ENCODE measurements at regions not wholly inside any gene's neighbourhood (a gene's known extent, or its start where the extent isn't known, plus 50 kb on each side); places are given as distances from the start of the nearest gene placed in this dataset.

DNA sequence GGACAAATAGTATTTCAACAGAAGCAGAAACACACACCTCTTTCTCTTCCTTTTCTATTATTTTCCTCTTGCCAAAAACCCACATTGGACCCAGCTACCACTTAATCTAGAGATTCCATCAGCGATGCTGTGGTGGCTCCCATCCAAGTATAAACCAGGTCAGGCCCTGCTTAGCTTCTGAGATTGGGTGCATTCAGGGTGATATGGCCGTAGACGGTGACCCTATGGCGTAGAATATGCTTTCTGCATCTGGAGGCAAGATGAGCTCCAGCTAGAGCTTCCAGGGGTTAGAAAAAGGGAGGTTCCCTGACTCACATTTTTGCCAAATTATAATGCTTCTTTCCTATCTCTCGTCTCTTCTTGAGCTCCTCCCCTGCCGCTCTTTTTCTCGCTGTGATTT is 66.5 kb downstream of the TNP1 start:
- Histone ChIP-seq H2AFZ (ENCODE audit: low read depth, low read length, poor library complexity, severe bottlenecking) (no peak overlapping the region), H3K27me3 (ENCODE audit: insufficient read depth, low read length) (peaks cover 9% of the 10 kb centered on the region; the same call in 1 of the 2 replicates), H3K9me3 (ENCODE audit: control insufficient read depth in 1 of 2, insufficient read depth in 1 of 2, low read depth in 1 of 2, low read length in 2 of 2) (no peaks in the 10 kb centered on the region), H3K4me2 (ENCODE audit: low read length) (no peak overlapping the region), H3K36me3 (ENCODE audit: control insufficient read depth in 1 of 2, insufficient read depth in 2 of 2, low read length in 2 of 2) (no peaks in the 10 kb centered on the region), H3K79me2 (ENCODE audit: insufficient read depth, low read length) (no peaks in the 10 kb centered on the region), H3K9me2 (ENCODE audit: insufficient read depth) (no peaks in the 10 kb centered on the region), H3K4me3 (replicated peaks in 1 of 2; ENCODE audit: low read depth in 1 of 2, low read length in 2 of 2) (no peak overlapping the region), H3K27ac (ENCODE audit: low read depth, low read length) (no peak overlapping the region), H4K20me1 (ENCODE audit: insufficient read depth) (no peaks in the 10 kb centered on the region), H3K4me1 (ENCODE audit: control insufficient read depth in 1 of 2, insufficient read depth in 2 of 2, low read length in 2 of 2) (no peaks in the 10 kb centered on the region), H3K9ac (ENCODE audit: low read length) (no peak overlapping the region)
- no TSS peak for BruUV-seq (replicated peaks)
- RAD21 ChIA-PET (ENCODE audit: low non-redundant PET in 1 of 2, low total read pairs in 2 of 2, uncharacterized antibody in 2 of 2, unreplicated experiment in 2 of 2) = no interaction called here
- POLR2A ChIA-PET = no interaction called here
- CTCF ChIA-PET = no interaction called here
- ATAC-seq = no peak
- TF ChIP-seq TCF7L2 (IDR thresholded peaks at IDR 0.05; ENCODE audit: borderline replicate concordance, extremely low read depth, insufficient read depth, insufficient read length) (no peak), EZH2 (IDR thresholded peaks at IDR 0.05) (no peak), FOSL1 (IDR thresholded peaks at IDR 0.05; ENCODE audit: low read depth) (no peak), YY1 (IDR thresholded peaks at IDR 0.05; ENCODE audit: extremely low read depth, insufficient replicate concordance, low read depth, low read length) (no peak), ELF1 (IDR thresholded peaks at IDR 0.05; ENCODE audit: borderline replicate concordance, low read depth) (no peak), JUND (IDR thresholded peaks at IDR 0.05) (no peak)
- TF ChIP-seq, protein P1, sequence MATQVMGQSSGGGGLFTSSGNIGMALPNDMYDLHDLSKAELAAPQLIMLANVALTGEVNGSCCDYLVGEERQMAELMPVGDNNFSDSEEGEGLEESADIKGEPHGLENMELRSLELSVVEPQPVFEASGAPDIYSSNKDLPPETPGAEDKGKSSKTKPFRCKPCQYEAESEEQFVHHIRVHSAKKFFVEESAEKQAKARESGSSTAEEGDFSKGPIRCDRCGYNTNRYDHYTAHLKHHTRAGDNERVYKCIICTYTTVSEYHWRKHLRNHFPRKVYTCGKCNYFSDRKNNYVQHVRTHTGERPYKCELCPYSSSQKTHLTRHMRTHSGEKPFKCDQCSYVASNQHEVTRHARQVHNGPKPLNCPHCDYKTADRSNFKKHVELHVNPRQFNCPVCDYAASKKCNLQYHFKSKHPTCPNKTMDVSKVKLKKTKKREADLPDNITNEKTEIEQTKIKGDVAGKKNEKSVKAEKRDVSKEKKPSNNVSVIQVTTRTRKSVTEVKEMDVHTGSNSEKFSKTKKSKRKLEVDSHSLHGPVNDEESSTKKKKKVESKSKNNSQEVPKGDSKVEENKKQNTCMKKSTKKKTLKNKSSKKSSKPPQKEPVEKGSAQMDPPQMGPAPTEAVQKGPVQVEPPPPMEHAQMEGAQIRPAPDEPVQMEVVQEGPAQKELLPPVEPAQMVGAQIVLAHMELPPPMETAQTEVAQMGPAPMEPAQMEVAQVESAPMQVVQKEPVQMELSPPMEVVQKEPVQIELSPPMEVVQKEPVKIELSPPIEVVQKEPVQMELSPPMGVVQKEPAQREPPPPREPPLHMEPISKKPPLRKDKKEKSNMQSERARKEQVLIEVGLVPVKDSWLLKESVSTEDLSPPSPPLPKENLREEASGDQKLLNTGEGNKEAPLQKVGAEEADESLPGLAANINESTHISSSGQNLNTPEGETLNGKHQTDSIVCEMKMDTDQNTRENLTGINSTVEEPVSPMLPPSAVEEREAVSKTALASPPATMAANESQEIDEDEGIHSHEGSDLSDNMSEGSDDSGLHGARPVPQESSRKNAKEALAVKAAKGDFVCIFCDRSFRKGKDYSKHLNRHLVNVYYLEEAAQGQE (IDR thresholded peaks at IDR 0.05; ENCODE audit: low read depth) = no peak
- TF ChIP-seq, protein P2, sequence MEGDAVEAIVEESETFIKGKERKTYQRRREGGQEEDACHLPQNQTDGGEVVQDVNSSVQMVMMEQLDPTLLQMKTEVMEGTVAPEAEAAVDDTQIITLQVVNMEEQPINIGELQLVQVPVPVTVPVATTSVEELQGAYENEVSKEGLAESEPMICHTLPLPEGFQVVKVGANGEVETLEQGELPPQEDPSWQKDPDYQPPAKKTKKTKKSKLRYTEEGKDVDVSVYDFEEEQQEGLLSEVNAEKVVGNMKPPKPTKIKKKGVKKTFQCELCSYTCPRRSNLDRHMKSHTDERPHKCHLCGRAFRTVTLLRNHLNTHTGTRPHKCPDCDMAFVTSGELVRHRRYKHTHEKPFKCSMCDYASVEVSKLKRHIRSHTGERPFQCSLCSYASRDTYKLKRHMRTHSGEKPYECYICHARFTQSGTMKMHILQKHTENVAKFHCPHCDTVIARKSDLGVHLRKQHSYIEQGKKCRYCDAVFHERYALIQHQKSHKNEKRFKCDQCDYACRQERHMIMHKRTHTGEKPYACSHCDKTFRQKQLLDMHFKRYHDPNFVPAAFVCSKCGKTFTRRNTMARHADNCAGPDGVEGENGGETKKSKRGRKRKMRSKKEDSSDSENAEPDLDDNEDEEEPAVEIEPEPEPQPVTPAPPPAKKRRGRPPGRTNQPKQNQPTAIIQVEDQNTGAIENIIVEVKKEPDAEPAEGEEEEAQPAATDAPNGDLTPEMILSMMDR (IDR thresholded peaks at IDR 0.05 in 2 of 3, conservative IDR thresholded peaks at IDR 0.05 in 1 of 3; ENCODE audit: borderline replicate concordance in 1 of 3, insufficient read depth in 1 of 3, low read depth in 2 of 3, low read length in 2 of 3) = no peak
- TF ChIP-seq, protein P3, sequence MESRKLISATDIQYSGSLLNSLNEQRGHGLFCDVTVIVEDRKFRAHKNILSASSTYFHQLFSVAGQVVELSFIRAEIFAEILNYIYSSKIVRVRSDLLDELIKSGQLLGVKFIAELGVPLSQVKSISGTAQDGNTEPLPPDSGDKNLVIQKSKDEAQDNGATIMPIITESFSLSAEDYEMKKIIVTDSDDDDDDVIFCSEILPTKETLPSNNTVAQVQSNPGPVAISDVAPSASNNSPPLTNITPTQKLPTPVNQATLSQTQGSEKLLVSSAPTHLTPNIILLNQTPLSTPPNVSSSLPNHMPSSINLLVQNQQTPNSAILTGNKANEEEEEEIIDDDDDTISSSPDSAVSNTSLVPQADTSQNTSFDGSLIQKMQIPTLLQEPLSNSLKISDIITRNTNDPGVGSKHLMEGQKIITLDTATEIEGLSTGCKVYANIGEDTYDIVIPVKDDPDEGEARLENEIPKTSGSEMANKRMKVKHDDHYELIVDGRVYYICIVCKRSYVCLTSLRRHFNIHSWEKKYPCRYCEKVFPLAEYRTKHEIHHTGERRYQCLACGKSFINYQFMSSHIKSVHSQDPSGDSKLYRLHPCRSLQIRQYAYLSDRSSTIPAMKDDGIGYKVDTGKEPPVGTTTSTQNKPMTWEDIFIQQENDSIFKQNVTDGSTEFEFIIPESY (IDR thresholded peaks at IDR 0.05; ENCODE audit: extremely low read depth, insufficient replicate concordance, low read length) = no peak
- intact Hi-C loops (cut with micrococcal nuclease) = no loop called here
- DNase-seq (ENCODE audit: low read depth, low spot score) = no peak

Data from HCT116 (cell line).